ENCODE measurements at regions not wholly inside any gene's neighbourhood (a gene's known extent, or its start where the extent isn't known, plus 50 kb on each side); places are given as distances from the start of the nearest gene placed in this dataset.

DNA sequence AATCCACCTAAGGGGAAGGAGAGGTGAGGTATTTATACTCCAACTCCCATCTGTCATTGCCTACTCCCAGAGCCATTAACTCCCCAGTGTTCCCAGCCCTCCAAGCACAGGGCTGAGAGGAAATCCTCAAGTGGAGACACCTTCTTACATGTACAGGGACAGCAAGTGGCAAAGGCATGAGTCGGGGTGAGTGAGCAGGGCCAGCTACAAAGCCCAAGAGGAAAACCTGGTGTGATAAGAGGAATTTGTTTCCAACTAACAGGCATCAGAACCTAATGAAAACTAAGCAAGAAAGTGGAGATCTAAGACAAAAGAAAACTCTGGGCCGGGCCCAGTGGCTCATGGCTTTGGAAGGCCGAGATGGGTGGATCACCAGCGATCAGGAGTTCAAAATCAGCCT is 70.0 kb upstream of the SRSF6 start:
- TF ChIP-seq REST (IDR thresholded peaks at IDR 0.05; ENCODE audit: borderline replicate concordance), result no peak
- no peak for TF ChIP-seq POLR2AphosphoS5 (IDR thresholded peaks at IDR 0.05)
- no peak for TF ChIP-seq CTCF (IDR thresholded peaks at IDR 0.05; ENCODE audit: poor library complexity, severe bottlenecking)
- TF ChIP-seq EZH2 (IDR thresholded peaks at IDR 0.05; ENCODE audit: borderline replicate concordance, insufficient read depth, low read length, poor library complexity, severe bottlenecking), result no peak
- no peak for TF ChIP-seq EP300 (conservative IDR thresholded peaks at IDR 0.05; ENCODE audit: poor library complexity, severe bottlenecking)
- no peak for TF ChIP-seq RAD21 (conservative IDR thresholded peaks at IDR 0.05)

Measured in neural cell (in vitro differentiated cells).